ENCODE measurements at regions not wholly inside any gene's neighbourhood (a gene's known extent, or its start where the extent isn't known, plus 50 kb on each side); places are given as distances from the start of the nearest gene placed in this dataset.

- Histone ChIP-seq H3K27me3 (no peaks in the 10 kb centered on the region), H3K4me1 (no peaks in the 10 kb centered on the region), H3K4me3 (no peak overlapping the region), H3K9me3 (no peaks in the 10 kb centered on the region), H3K36me3 (no peaks in the 10 kb centered on the region), H3K27ac (no peak overlapping the region)
- no peak for TF ChIP-seq POLR2A (IDR thresholded peaks at IDR 0.05)
- WGBS (ENCODE audit: insufficient coverage, low coverage, low lambda C conversion rate, missing lambda C conversion rate), result 81% methylated on average over 8 of the region's 8 CpGs
- intact Hi-C loops (cut with DNase I), result no loop called here
- ATAC-seq (no peak), DNase-seq (no peak)
These were observed 136.5 kb upstream of the TNP1 start for GRCh38 chr2:216996279-216996845.

GRCh38 chr2:216994353-216994854 is 134.5 kb upstream of the TNP1 start:
- Histone ChIP-seq H3K27ac (no peak overlapping the region), H3K9me3 (no peaks in the 10 kb centered on the region), H3K4me1 (no peaks in the 10 kb centered on the region), H3K4me3 (no peak overlapping the region), H3K36me3 (no peaks in the 10 kb centered on the region), H3K27me3 (no peaks in the 10 kb centered on the region)
- WGBS (ENCODE audit: insufficient coverage, low coverage, low lambda C conversion rate, missing lambda C conversion rate), result 55% methylated on average over 5 of the region's 7 CpGs
- intact Hi-C loops (cut with DNase I), result no loop called here
- TF ChIP-seq CTCF (IDR thresholded peaks at IDR 0.05) (no peak), POLR2A (IDR thresholded peaks at IDR 0.05) (no peak)
- DNase-seq (no peak), ATAC-seq (no peak)

- Histone ChIP-seq H3K4me1 (no peaks in the 10 kb centered on the region), H3K27me3 (no peaks in the 10 kb centered on the region), H3K4me3 (no peak overlapping the region), H3K9me3 (no peaks in the 10 kb centered on the region), H3K36me3 (no peaks in the 10 kb centered on the region), H3K27ac (no peak overlapping the region)
- intact Hi-C loops (cut with DNase I), result no loop called here
- WGBS (ENCODE audit: insufficient coverage, low coverage, low lambda C conversion rate, missing lambda C conversion rate), result 40% methylated on average over 1 of the region's 3 CpGs
- ATAC-seq, result no peak
- TF ChIP-seq POLR2A (IDR thresholded peaks at IDR 0.05), result no peak
- TF ChIP-seq CTCF (IDR thresholded peaks at IDR 0.05), result no peak
- DNase-seq, result no peak
These were observed 132.3 kb upstream of the TNP1 start for GRCh38 chr2:216992056-216992675.

- H3K27me3 ChIP-seq, result no peaks in the 10 kb centered on the region
- TF ChIP-seq CTCF (IDR thresholded peaks at IDR 0.05) (no peak), POLR2A (IDR thresholded peaks at IDR 0.05) (no peak)
- no peak overlapping the region for H3K27ac ChIP-seq
- H3K4me3 ChIP-seq, result no peak overlapping the region
- 23% methylated on average over 1 of the region's 1 CpG for WGBS (ENCODE audit: insufficient coverage, low coverage, low lambda C conversion rate, missing lambda C conversion rate)
- intact Hi-C loops (cut with DNase I), result no loop called here
- H3K36me3 ChIP-seq, result no peaks in the 10 kb centered on the region
- no peaks in the 10 kb centered on the region for H3K4me1 ChIP-seq
- no peaks in the 10 kb centered on the region for H3K9me3 ChIP-seq
- DNase-seq, result no peak
- no peak for ATAC-seq
These were observed 131.7 kb upstream of the TNP1 start for GRCh38 chr2:216991563-216991962.

GRCh38 chr2:216989340-216990129 is 129.7 kb upstream of the TNP1 start:
- no peaks in the 10 kb centered on the region for H3K27me3 ChIP-seq
- TF ChIP-seq POLR2A (IDR thresholded peaks at IDR 0.05), result no peak
- TF ChIP-seq CTCF (IDR thresholded peaks at IDR 0.05), result no peak
- H3K9me3 ChIP-seq, result no peaks in the 10 kb centered on the region
- no peak overlapping the region for H3K27ac ChIP-seq
- ATAC-seq (no peak), DNase-seq (no peak)
- peaks cover 0 to 10% (median 0%) of the 10 kb centered on the region in 4 donors for H3K4me1 ChIP-seq
- 60% methylated on average over 5 of the region's 5 CpGs for WGBS (ENCODE audit: insufficient coverage, low coverage, low lambda C conversion rate, missing lambda C conversion rate)
- H3K36me3 ChIP-seq, result no peaks in the 10 kb centered on the region
- no peak overlapping the region for H3K4me3 ChIP-seq
- intact Hi-C loops (cut with DNase I), result no loop called here
